ENCODE measurements at regions not wholly inside any gene's neighbourhood (a gene's known extent, or its start where the extent isn't known, plus 50 kb on each side); places are given as distances from the start of the nearest gene placed in this dataset.

DNA sequence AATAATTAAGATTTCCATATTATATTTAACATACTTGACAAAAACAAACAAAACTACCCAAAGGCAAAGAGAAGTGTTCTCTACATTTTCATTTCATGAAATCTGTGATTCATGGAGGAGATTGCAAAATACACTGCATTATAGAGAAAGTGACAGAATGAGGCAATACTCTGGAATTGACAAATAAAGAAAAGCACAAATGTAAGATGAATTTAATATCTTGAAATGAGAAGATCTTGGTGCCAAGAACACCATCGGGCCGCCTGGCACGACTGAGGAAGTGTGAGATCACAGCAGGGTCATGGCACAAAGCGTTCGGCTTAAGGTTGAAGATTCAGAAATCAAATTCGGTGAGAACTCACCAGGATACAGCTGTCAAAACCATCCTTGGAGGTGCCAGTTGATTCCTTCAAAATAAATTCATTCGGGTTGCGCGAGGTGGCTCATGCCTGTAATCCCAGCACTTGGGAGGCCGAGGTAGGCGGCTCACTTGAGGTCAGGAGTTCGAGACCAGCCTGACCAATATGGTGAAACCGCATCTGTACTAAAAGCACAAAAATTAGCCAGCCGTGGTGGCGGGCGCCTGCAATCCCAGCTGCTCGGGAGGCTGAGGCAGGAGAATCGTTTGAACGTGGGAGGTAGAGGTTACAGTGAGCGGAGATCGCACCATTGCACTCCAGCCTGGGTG lies 174.0 kb upstream of the PFKP start:
- TF ChIP-seq, protein P1, sequence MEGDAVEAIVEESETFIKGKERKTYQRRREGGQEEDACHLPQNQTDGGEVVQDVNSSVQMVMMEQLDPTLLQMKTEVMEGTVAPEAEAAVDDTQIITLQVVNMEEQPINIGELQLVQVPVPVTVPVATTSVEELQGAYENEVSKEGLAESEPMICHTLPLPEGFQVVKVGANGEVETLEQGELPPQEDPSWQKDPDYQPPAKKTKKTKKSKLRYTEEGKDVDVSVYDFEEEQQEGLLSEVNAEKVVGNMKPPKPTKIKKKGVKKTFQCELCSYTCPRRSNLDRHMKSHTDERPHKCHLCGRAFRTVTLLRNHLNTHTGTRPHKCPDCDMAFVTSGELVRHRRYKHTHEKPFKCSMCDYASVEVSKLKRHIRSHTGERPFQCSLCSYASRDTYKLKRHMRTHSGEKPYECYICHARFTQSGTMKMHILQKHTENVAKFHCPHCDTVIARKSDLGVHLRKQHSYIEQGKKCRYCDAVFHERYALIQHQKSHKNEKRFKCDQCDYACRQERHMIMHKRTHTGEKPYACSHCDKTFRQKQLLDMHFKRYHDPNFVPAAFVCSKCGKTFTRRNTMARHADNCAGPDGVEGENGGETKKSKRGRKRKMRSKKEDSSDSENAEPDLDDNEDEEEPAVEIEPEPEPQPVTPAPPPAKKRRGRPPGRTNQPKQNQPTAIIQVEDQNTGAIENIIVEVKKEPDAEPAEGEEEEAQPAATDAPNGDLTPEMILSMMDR (IDR thresholded peaks at IDR 0.05; ENCODE audit: insufficient read depth, low read length, poor library complexity, severe bottlenecking) = no peak
- TF ChIP-seq EZH2phosphoT487 (conservative IDR thresholded peaks at IDR 0.05; ENCODE audit: low read length) = no peak

Measured in SU-DHL-6 (cell line).